Muscle layer of duodenum (tissue), 2 donors: ENCODE measurements at regions not wholly inside any gene's neighbourhood (a gene's known extent, or its start where the extent isn't known, plus 50 kb on each side); places are given as distances from the start of the nearest gene placed in this dataset.

Experiments used
- H3K27ac ChIP-seq: one replicate; pipeline ENCODE4 v1.7.0; 2013; ENCODE audit warnings: mild to moderate bottlenecking, low read length
- H3K27me3 ChIP-seq: one replicate; pipeline ENCODE4 v1.7.0; 2013; ENCODE audit warnings: low read depth, mild to moderate bottlenecking, control low read depth, low read length
- H3K36me3 ChIP-seq, 2 donors: one replicate each; pipeline ENCODE4 v1.7.0; 2013; ENCODE audit warnings: low read length in 2 of 2, control low read depth in 1 of 2, mild to moderate bottlenecking in 1 of 2; ENCODE audit not compliant: insufficient read depth in 2 of 2, control insufficient read depth in 1 of 2
- H3K4me1 ChIP-seq, 2 donors: one replicate each; pipeline ENCODE4 v1.7.0; 2013; ENCODE audit warnings: low read length in 2 of 2, mild to moderate bottlenecking in 2 of 2, control low read depth in 1 of 2, moderate library complexity in 1 of 2; ENCODE audit not compliant: insufficient read depth in 2 of 2, control insufficient read depth in 1 of 2
- H3K4me3 ChIP-seq, 2 donors: one replicate each; pipeline ENCODE4 v1.7.0; 2013; ENCODE audit warnings: low read length in 2 of 2, low read depth in 1 of 2, mild to moderate bottlenecking in 1 of 2
- H3K9me3 ChIP-seq, 2 donors: one replicate each; pipeline ENCODE4 v1.7.0; 2013; ENCODE audit warnings: low read length in 2 of 2, control low read depth in 1 of 2, mild to moderate bottlenecking in 1 of 2; ENCODE audit not compliant: control insufficient read depth in 1 of 2
- donor health status: healthy.

GRCh38 chr11:15610881-15611280 is 496.2 kb downstream of the INSC start:
- Histone ChIP-seq H3K27ac (no peak overlapping the region), H3K4me1 (peaks cover 0 to 16% of the 10 kb centered on the region in 2 donors), H3K4me3 (no peak overlapping the region), H3K36me3 (no peaks in the 10 kb centered on the region), H3K9me3 (peaks cover 0 to 6% of the 10 kb centered on the region in 2 donors), H3K27me3 (no peaks in the 10 kb centered on the region)

GRCh38 chr11:15613251-15613650 is 498.5 kb downstream of the INSC start:
- H3K36me3 ChIP-seq, result no peaks in the 10 kb centered on the region
- peaks cover 0 to 16% of the 10 kb centered on the region in 2 donors for H3K4me1 ChIP-seq
- H3K4me3 ChIP-seq, result no peak overlapping the region
- no peaks in the 10 kb centered on the region for H3K27me3 ChIP-seq
- H3K9me3 ChIP-seq, result peaks cover 0 to 6% of the 10 kb centered on the region in 2 donors
- no peak overlapping the region for H3K27ac ChIP-seq

DNA sequence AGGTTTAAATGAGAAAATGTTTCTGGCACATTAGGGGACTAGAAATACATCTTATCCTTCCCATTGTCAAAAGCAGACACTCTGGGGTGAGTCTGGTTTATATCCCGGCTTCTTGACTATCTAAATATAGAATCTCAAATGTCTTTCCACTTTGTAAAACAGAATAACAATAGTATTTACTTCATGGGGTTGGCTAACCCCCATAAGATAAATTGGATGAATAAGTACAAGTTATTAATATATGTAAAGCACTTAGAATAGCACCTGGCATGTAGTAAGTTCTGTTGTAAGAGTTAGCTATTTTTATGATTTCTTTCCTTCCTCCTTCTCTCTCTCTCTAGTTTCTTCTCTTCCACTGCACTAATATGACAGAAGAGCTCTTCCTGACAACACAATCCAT is 499.1 kb downstream of the INSC start:
- no peaks in the 10 kb centered on the region for H3K36me3 ChIP-seq
- H3K27me3 ChIP-seq, result no peaks in the 10 kb centered on the region
- peaks cover 0 to 6% of the 10 kb centered on the region in 2 donors for H3K9me3 ChIP-seq
- H3K4me1 ChIP-seq, result peaks cover 0 to 16% of the 10 kb centered on the region in 2 donors
- no peak overlapping the region for H3K4me3 ChIP-seq
- no peak overlapping the region for H3K27ac ChIP-seq

- H3K27ac ChIP-seq, result no peak overlapping the region
- H3K9me3 ChIP-seq, result no peaks in the 10 kb centered on the region
- H3K4me3 ChIP-seq, result no peak overlapping the region
- peaks cover 0 to 16% of the 10 kb centered on the region in 2 donors for H3K4me1 ChIP-seq
- H3K36me3 ChIP-seq, result no peaks in the 10 kb centered on the region
- no peaks in the 10 kb centered on the region for H3K27me3 ChIP-seq
Observed at GRCh38 chr11:15615398-15616096, 500.8 kb downstream of the INSC start.

DNA sequence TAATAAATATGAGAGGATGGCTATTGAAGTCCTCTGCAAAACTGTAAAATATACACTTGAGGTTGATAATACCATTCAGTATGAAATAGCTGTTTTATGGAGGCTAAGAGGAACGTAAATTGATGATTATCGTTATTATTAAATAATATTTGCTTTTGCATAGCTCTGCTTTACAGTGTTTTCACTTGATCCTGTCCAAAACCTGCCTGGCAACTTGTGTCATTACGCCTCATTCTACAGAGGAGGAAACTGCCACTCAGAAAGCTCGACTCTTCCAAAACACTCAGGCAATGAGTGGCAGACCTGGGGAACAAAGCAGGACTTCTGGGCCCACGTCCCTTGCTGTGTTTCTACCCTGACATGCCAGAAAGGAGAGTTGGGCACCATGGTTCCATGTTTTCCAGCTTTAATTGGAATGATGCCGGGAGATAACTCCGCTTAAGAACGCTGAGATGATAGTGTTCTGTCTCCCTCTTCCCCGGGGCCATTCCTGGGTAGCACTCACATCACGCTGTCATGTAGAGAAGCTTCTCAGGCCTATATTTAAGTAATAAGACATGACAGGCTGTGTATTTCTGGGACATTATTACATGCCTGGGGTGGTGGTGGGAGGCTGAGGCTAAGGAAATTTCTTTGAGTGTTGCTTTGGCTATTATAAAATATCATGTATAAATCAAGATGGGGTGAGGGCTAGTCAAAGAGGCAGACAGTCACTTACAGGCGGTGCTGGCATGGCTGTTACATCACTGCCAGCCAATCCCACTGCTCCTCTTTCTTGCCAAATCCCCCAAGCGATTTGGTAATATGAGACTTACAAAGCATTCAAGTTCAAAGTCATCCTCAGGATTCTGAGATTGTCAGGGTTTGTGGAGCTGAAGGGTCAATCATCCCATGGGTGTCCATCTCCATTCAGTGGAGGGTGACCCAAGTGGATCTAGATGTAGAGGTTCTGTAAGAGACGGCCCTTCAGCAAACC is 501.7 kb downstream of the INSC start:
- Histone ChIP-seq H3K4me1 (peaks cover 0 to 16% of the 10 kb centered on the region in 2 donors), H3K36me3 (no peaks in the 10 kb centered on the region), H3K9me3 (no peaks in the 10 kb centered on the region), H3K27me3 (no peaks in the 10 kb centered on the region), H3K4me3 (no peak overlapping the region), H3K27ac (no peak overlapping the region)

DNA sequence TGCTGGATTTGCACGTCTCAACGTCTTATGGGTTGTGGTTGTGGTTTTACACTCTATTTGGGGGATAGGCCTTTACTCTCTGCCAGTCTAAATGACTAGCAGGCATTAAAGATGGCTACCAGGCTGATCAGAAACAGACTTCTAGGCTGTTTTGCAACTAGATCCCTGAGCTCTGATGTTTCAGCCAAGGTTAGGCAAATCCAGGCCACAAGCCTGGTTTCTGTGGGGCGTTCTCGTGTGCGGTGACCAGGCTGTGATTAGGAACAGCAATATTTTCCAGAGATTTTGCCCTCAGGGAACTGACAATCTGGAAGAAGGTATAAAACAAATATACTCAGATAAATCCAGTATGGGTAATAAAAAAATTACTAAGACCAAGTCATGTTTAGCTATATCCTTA is 502.4 kb downstream of the INSC start:
- Histone ChIP-seq H3K9me3 (no peaks in the 10 kb centered on the region), H3K27me3 (no peaks in the 10 kb centered on the region), H3K36me3 (no peaks in the 10 kb centered on the region), H3K27ac (no peak overlapping the region), H3K4me3 (no peak overlapping the region), H3K4me1 (peaks cover 0 to 16% of the 10 kb centered on the region in 2 donors)

DNA sequence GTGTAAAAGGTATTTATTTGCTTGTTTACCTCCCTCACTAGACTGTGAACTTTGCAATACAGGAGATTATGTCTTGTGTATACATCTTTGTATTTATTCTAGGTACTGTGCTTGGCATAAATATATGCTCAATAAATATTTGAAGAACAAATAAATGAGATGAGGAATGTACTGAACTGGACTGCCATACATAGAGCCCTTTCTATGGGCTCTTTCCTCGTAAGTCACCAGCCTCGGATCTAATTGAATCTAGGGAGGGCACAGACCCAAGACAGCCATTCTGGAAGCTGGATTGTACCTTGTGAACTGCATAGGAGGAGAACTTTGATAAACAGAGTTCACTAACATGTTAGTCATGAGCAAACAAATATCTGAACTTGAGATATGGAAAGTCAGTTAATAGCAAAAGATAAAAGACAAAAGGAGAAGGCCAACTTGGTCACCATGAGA is 503.9 kb downstream of the INSC start:
- Histone ChIP-seq H3K27ac (no peak overlapping the region), H3K9me3 (no peaks in the 10 kb centered on the region), H3K36me3 (no peaks in the 10 kb centered on the region), H3K4me3 (no peak overlapping the region), H3K4me1 (peaks cover 0 to 16% of the 10 kb centered on the region in 2 donors), H3K27me3 (no peaks in the 10 kb centered on the region)

DNA sequence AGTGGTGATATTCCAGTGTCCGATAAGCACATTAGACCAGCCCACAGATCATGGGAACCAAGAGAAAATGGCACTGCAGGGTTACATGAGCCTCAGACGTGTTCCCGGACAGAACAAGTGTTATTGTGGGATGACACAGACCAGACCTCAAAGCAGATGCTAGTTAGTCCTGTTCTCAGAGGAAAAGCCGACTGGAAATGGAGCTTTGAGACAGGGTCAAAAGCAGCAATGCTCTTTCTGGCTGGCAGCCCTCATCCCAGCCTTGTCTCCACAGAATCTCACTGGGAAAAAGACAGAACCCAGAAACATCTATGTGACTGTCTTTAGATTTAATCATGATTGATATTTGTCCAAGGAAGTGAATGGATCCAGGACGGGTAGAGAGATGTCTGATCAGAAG is 506.8 kb downstream of the INSC start:
- Histone ChIP-seq H3K4me3 (no peak overlapping the region), H3K9me3 (no peaks in the 10 kb centered on the region), H3K27ac (no peak overlapping the region), H3K4me1 (no peaks in the 10 kb centered on the region), H3K36me3 (no peaks in the 10 kb centered on the region), H3K27me3 (no peaks in the 10 kb centered on the region)

DNA sequence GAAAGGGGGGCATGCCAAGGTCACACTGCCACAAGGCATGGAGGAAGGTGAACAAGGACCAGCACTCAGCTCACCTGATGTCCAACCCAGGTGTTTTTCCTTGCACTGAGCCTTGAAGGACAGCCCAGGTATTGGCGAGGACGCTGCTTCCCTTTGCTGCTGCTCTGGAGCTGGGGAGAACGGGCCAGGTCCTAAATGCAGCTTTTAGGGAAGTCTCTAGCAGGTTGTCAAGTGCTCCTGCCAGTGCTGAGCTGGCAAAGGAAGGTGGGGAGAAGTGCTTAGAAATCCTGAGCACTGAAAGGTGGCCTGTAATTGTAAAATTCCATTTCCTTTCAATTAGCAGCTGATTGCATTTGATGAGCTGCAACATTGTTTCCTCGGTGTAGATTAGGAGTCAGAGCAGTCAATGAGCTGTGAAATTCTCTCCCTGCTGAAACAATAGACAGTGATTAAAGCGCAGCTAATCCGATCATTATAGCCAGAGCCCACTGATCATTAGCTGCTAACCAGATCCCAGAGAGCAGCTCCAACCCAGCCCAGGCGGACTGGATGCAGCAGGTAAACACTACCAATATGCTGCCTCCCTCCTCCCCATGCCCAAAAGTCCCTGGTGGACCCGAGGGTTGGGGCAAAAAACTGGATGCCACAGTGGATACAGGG is 507.6 kb downstream of the INSC start:
- Histone ChIP-seq H3K4me1 (no peaks in the 10 kb centered on the region), H3K27ac (no peak overlapping the region), H3K4me3 (no peak overlapping the region), H3K36me3 (no peaks in the 10 kb centered on the region), H3K27me3 (no peaks in the 10 kb centered on the region), H3K9me3 (no peaks in the 10 kb centered on the region)

DNA sequence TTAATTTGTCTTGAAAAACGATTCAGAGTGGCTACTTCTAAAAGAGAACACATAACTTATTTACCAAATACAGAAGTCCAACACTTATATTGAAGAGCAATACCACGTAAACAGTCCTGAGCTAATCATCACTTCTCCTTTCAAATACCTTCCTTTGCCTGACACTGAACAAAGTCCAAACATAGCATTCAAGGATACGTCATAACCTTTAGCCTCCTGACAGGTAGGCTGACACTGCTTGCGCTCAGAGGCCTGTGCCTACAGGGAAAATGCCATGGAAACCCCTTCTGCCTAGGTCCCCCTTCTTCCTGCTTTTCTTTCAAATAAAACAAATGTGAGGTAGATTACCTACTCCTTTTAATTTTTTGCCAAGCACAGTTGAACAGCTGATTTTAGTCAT is 510.0 kb downstream of the INSC start:
- no peak overlapping the region for H3K27ac ChIP-seq
- H3K9me3 ChIP-seq, result no peaks in the 10 kb centered on the region
- no peaks in the 10 kb centered on the region for H3K36me3 ChIP-seq
- no peaks in the 10 kb centered on the region for H3K4me1 ChIP-seq
- H3K27me3 ChIP-seq, result no peaks in the 10 kb centered on the region
- no peak overlapping the region for H3K4me3 ChIP-seq

DNA sequence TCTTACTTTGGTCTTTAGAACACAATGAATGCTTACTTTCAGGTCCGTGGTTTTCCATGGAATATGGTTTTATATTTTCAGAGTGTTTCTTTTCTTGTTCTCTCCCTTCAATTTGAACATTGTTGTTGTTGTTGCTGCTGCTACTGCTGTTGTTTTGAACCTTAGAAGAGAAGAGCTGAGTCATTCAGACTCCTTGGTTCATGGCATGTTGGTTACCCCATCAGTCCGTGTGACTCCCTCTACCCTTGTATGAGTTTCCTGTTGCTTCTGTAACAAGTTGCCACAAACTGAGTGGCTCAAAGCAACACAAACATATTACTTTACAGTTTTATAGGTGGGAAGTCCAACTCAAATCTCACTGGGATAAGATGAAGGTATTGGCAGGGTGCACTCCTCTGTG is 511.0 kb downstream of the INSC start:
- Histone ChIP-seq H3K36me3 (no peaks in the 10 kb centered on the region), H3K27me3 (no peaks in the 10 kb centered on the region), H3K4me3 (no peak overlapping the region), H3K4me1 (no peaks in the 10 kb centered on the region), H3K27ac (no peak overlapping the region), H3K9me3 (no peaks in the 10 kb centered on the region)
